ENCODE measurements at regions not wholly inside any gene's neighbourhood (a gene's known extent, or its start where the extent isn't known, plus 50 kb on each side); places are given as distances from the start of the nearest gene placed in this dataset.

DNA sequence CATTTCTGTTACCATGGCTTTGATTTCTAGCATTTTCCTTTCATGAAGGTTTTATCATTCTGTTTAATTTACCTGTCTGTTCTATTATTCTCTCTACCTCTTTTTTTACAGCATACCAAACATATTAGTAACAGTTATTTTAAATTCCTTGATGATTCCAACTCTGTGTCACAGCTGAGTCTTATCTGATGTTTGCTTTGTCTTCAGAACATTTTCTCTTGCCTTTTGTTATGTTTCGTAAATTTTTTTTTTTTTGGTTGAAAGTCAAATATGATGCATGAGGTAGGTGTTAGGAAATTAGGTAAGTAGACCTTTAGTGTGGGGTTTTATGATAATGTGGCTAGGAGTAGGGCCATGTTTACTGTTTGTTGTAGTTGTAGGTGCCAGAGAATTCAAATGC, 496.4 kb downstream of the FOXG1 start:
- DNase-seq (ENCODE audit: low read depth in 3 of 3, low spot score in 2 of 3): no peak

- no peak for DNase-seq (ENCODE audit: low read depth in 3 of 3, low spot score in 2 of 3)
Measured at GRCh38 chr14:29264865-29265264, 498.3 kb downstream of the FOXG1 start.

DNA sequence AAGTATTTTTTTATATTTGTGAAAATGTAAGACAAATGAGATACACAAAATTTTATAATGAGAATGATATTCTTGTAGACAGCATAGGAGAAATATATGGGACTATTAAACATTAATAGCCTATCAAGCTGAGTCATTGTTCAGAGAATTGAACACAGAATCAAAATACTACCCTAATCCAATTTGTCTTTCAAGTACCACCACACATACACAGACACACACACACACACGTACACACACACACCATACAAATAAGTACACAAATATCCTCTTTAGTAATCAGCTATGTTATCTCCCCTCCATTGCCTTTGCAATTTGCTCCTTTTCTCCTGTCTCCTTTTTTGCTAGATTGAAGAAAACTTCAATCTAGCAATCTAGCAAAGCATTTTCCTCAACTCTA, 499.3 kb downstream of the FOXG1 start:
- no peak for DNase-seq (ENCODE audit: low read depth in 3 of 3, low spot score in 2 of 3)

DNA sequence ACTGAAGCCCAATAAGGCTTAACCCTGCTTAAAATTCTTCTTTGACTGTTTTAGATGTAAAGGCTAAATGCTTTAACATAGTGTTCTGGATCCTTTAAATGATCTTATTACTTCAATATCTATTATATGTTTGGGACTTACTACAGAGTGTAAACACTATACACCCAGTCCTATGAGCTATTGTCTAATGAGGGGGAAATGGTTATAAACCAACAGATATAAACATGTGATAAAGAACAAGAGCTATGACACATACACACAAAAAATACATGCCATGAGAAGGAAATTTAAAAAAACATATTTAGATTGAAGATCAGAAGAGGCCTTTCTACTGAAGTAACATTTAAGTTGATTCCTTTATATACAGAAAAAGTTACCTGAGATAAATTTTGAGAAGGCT, 505.1 kb downstream of the FOXG1 start:
- no peak for DNase-seq (ENCODE audit: low read depth in 3 of 3, low spot score in 2 of 3)

DNA sequence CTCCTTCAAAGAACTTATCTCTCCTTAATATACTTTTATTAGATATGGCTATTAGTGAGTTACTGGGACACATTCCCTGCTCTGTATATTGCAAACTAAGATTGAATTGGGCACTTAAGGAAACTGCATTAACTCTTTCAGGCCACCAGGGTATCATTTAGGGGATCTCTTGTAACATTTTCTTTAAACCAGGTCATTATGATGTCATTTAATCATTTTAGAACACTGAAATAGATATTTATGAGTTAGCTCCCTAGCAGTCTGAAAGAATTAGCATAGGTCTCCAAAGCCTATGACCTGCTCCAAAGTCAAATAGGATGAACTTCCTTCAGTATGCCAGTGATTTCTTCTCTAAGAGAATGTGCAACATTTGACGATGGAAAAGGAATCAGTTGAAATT, 506.9 kb downstream of the FOXG1 start:
- no peak for DNase-seq (ENCODE audit: low read depth in 3 of 3, low spot score in 2 of 3)

GRCh38 chr14:29274890-29275596, 508.5 kb downstream of the FOXG1 start:
- no peak for DNase-seq (ENCODE audit: low read depth in 3 of 3, low spot score in 2 of 3)

GRCh38 chr14:29278301-29279263, 512.0 kb downstream of the FOXG1 start:
- DNase-seq (ENCODE audit: low read depth in 3 of 3, low spot score in 2 of 3): no peak

DNA sequence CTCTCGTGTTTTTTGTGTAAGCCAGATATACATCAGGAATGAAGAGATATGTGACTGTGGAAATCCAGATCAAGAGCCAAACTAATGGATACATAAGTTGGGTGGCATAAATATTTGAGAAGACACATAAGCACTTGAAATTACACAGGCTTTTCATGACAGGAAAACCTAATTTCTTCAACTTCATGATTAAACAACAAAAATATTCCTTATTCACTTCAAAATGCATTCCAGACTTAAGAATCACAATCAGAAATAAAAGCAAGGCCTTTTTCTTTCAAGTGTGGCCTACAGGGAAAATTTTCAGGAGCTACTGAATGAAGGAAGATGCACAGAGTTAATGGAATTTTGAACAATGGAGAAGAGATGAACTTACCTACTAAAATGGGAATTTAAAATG, 515.6 kb downstream of the FOXG1 start:
- DNase-seq (ENCODE audit: low read depth in 3 of 3, low spot score in 2 of 3): no peak

GRCh38 chr14:29290441-29290840, 523.9 kb downstream of the FOXG1 start:
- DNase-seq (ENCODE audit: low read depth in 3 of 3, low spot score in 2 of 3): no peak

DNA sequence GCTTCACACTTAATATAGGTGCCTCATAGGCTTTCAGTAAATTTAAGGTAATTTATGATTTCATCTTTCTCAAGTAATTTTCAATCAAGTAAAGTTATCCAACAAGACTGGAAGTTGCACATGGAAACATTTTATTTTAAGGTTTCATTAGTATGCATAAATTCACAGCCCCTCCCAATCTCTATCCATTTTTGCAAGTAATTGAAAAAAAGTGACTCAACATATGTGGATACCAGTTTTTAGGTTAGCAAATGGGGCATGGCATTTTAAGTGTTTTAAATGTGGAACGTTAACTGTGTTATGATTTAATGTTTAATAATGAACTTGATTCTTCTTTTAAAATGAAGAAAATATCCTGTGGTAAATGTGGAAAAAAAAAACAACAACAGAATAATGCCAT, 532.8 kb downstream of the FOXG1 start:
- no peak for DNase-seq (ENCODE audit: low read depth in 3 of 3, low spot score in 2 of 3)

- no peak for DNase-seq (ENCODE audit: low read depth in 3 of 3, low spot score in 2 of 3)
Measured at GRCh38 chr14:29301571-29301970, 535.0 kb downstream of the FOXG1 start.

GRCh38 chr14:29310210-29310609, 543.6 kb downstream of the FOXG1 start:
- DNase-seq (ENCODE audit: low read depth in 3 of 3, low spot score in 2 of 3): no peak

- no peak for DNase-seq (ENCODE audit: low read depth in 3 of 3, low spot score in 2 of 3)
Measured at GRCh38 chr14:29310757-29311156, 544.2 kb downstream of the FOXG1 start.

DNA sequence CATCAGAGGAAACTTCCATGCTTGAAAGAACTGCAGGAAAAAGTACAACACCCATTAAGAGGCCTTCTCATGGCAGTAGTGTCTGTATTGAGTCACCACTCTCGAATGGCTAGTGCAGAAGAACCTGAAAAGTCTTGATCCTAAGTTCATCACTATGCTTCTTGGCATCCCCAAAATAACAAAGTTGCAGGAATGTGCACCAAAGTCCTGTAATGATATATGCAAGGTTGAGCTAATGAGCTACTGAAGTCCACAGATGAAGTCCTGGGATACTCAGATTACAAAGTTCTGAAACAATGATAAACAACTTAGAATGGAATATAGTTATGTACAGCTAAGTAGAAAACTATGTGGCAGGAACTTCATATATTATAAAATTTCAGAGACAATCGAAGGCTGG, 545.4 kb downstream of the FOXG1 start:
- no peak for DNase-seq (ENCODE audit: low read depth in 3 of 3, low spot score in 2 of 3)

GRCh38 chr14:29316936-29317335, 550.3 kb downstream of the FOXG1 start:
- no peak for DNase-seq (ENCODE audit: low read depth in 3 of 3, low spot score in 2 of 3)

GRCh38 chr14:29317423-29317822, 550.8 kb downstream of the FOXG1 start:
- DNase-seq (ENCODE audit: low read depth in 3 of 3, low spot score in 2 of 3): no peak

- no peak for DNase-seq (ENCODE audit: low read depth in 3 of 3, low spot score in 2 of 3)
Measured at GRCh38 chr14:29320286-29320685, 553.7 kb downstream of the FOXG1 start.

DNA sequence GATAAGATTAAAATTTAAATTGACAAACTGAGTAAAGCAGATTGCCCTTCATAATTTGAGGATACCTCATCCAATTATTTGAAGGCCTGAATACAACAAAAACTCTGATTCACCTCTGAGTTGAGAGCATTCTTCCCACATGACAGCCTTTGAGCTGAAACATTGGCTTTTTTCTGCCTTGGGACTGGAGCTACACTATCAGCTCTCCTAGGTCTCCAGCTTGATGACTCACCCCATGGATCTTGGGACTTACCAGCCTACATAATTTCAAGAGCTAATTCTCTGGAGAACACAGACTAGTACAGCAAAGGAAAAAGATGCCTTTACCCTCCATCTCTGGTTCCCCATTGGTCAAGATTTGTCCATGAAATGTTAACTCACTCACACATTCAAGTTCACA, 555.1 kb downstream of the FOXG1 start:
- no peak for DNase-seq (ENCODE audit: low read depth in 3 of 3, low spot score in 2 of 3)

- DNase-seq (ENCODE audit: low read depth in 3 of 3, low spot score in 2 of 3): no peak
Measured at GRCh38 chr14:29339494-29340172, 573.0 kb downstream of the FOXG1 start.

GRCh38 chr14:29348504-29348903, 579.1 kb downstream of the PRKD1 start:
- no peak for DNase-seq (ENCODE audit: low read depth in 3 of 3, low spot score in 2 of 3)

DNA sequence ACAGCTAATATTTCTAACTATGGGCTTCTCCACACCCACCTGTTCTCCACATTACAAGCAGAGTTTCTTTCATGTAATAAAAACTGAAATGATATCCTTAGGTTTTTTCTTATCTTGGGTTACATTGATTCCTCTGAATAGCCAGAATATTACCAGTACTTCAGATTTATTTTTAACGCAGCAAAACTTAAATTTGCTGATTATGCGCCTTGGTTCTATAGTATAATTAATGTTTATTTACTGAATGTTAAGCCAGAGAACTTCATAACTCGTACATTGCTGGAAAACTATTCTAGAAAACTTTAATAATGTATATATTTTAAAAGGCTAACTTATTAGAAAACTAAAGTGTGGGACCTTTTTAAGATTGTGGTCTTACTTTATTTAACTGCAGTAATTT, 577.2 kb downstream of the PRKD1 start:
- no peak for DNase-seq (ENCODE audit: low read depth in 3 of 3, low spot score in 2 of 3)
